ENCODE measurements at regions not wholly inside any gene's neighbourhood (a gene's known extent, or its start where the extent isn't known, plus 50 kb on each side); places are given as distances from the start of the nearest gene placed in this dataset.
"Not testable (repeated sequence)": the region's sequence is repeated elsewhere in the genome, so short reads cannot be mapped to it uniquely, and the experiment has no call there.

- no peak for TF ChIP-seq ZNF219 (CRISPR knock-in tag; IDR thresholded peaks at IDR 0.05; ENCODE audit: borderline replicate concordance)
- no peak for TF ChIP-seq ZNF138 (CRISPR knock-in tag; conservative IDR thresholded peaks at IDR 0.05)
- no peak for TF ChIP-seq ATF3 (CRISPR knock-in tag; conservative IDR thresholded peaks at IDR 0.05)
- TF ChIP-seq ATF2 (CRISPR knock-in tag; IDR thresholded peaks at IDR 0.05; ENCODE audit: borderline replicate concordance, low read depth), result no peak
- no peak for TF ChIP-seq FOXP4 (CRISPR knock-in tag; IDR thresholded peaks at IDR 0.05)
- TF ChIP-seq ETV6 (CRISPR knock-in tag; IDR thresholded peaks at IDR 0.05), result no peak
- TF ChIP-seq ZBTB43 (CRISPR knock-in tag; IDR thresholded peaks at IDR 0.05), result no peak
- no peak for TF ChIP-seq PRDM15 (CRISPR knock-in tag; IDR thresholded peaks at IDR 0.05)
Measured at GRCh38 chr7:142488036-142488633, 230.3 kb upstream of the PRSS58 start (continued).

- H3K9me3 Mint-ChIP-seq; ATAC-seq; H3K4me3 Mint-ChIP-seq; DNase-seq (ENCODE audit: low spot score); H3K4me1 Mint-ChIP-seq; H3K36me3 Mint-ChIP-seq; POLR2A ChIA-PET; H3K27ac Mint-ChIP-seq; H3K27me3 Mint-ChIP-seq (ENCODE audit: low read depth): not testable (repeated sequence)
- CTCF ChIA-PET, result interaction anchor here (0.7 to 3.0 kb wide), 7 partner anchors 9 to 324 kb away, joined by 3 to 11 read pairs (median 4); no protein-coding TSS in a partner anchor
Measured at GRCh38 chr7:142487565-142487964, 229.7 kb upstream of the PRSS58 start.

- TF ChIP-seq AR (CRISPR knock-in tag; IDR thresholded peaks at IDR 0.05), result no peak
- ATAC-seq (no peak), DNase-seq (ENCODE audit: low spot score) (no peak)
- Mint-ChIP-seq H3K4me1 (peaks cover 9% of the 10 kb centered on the region; the same call in 1 of the 2 replicates), H3K27ac (no peak overlapping the region), H3K36me3 (no peaks in the 10 kb centered on the region), H3K4me3 (no peak overlapping the region), H3K9me3 (no peaks in the 10 kb centered on the region), H3K27me3 (ENCODE audit: low read depth) (no peaks in the 10 kb centered on the region)
- POLR2A ChIA-PET, result no interaction called here
- CTCF ChIA-PET, result interaction anchor here (0.7 to 7.0 kb wide), 11 partner anchors 9 to 178 kb away, joined by 3 to 39 read pairs (median 4); no protein-coding TSS in a partner anchor
Measured at GRCh38 chr7:142487124-142487523, 229.3 kb upstream of the PRSS58 start.
